ENCODE measurements at regions not wholly inside any gene's neighbourhood (a gene's known extent, or its start where the extent isn't known, plus 50 kb on each side); places are given as distances from the start of the nearest gene placed in this dataset.

GRCh38 chr13:80598189-80598588 lies 257.3 kb upstream of the SPRY2 start:
- no peak for TF ChIP-seq ZNF175 (tag by site-specific recombination; IDR thresholded peaks at IDR 0.05)
- no peak for TF ChIP-seq ZBTB20 (tag by site-specific recombination; IDR thresholded peaks at IDR 0.05)
- no peak for TF ChIP-seq PRDM10 (tag by site-specific recombination; IDR thresholded peaks at IDR 0.05)
- no peak for TF ChIP-seq ZNF660 (tag by site-specific recombination; IDR thresholded peaks at IDR 0.05)
- TF ChIP-seq ZNF664 (tag by site-specific recombination; IDR thresholded peaks at IDR 0.05) = no peak
- TF ChIP-seq CTCF (tag by site-specific recombination; IDR thresholded peaks at IDR 0.05) = no peak
- TF ChIP-seq ZNF473 (tag by site-specific recombination; IDR thresholded peaks at IDR 0.05) = no peak
- no peak for TF ChIP-seq ZBTB26 (tag by site-specific recombination; optimal IDR thresholded peaks at IDR 0.05)
- no peak for TF ChIP-seq REST (tag by site-specific recombination; IDR thresholded peaks at IDR 0.05)
- TF ChIP-seq ZNF302 (tag by site-specific recombination; IDR thresholded peaks at IDR 0.05; ENCODE audit: low read depth) = no peak
- TF ChIP-seq ZEB2 (tag by site-specific recombination; IDR thresholded peaks at IDR 0.05) = no peak
- no peak for TF ChIP-seq ZNF37A (tag by site-specific recombination; IDR thresholded peaks at IDR 0.05)
